SU-DHL-6 (cell line): ENCODE measurements at regions not wholly inside any gene's neighbourhood (a gene's known extent, or its start where the extent isn't known, plus 50 kb on each side); places are given as distances from the start of the nearest gene placed in this dataset.

Experiments
- H2AFZ ChIP-seq: fragments of 200-600 bp; sonication (generic); 2 replicates; pipeline ENCODE4 v1.6.1; 2014; ENCODE audit warnings: low read depth, mild to moderate bottlenecking, moderate library complexity, mixed read lengths, antibody characterized with exemption, low read length; ENCODE audit not compliant: severe bottlenecking
- H3F3A ChIP-seq: fragments of 200-600 bp; shearing (Covaris generic); 2 replicates; pipeline ENCODE4 v1.6.0; 2016; ENCODE audit warnings: antibody characterized with exemption, mild to moderate bottlenecking; ENCODE audit not compliant: insufficient read depth
- H3K27ac ChIP-seq: fragments of 200-600 bp; sonication (generic); 2 replicates; pipeline ENCODE4 v1.5.1; 2016; ENCODE audit warnings: low read depth, mild to moderate bottlenecking, low read length, moderate library complexity, mixed read lengths
- H3K27me3 ChIP-seq: fragments of 200-600 bp; sonication (generic), shearing (Covaris generic); 2 replicates; pipeline ENCODE4 v1.6.0; 2014; ENCODE audit warnings: mild to moderate bottlenecking, low read length
- H3K36me3 ChIP-seq: fragments of 200-600 bp; sonication (generic); 2 replicates; pipeline ENCODE4 v1.6.1; 2014; ENCODE audit warnings: mild to moderate bottlenecking, low read length, mixed read lengths
- H3K4me2 ChIP-seq: fragments of 300-600, 200-600 bp; shearing (Covaris generic), sonication (generic); 2 replicates; pipeline ENCODE4 v1.6.0; 2014; ENCODE audit warnings: low read length, low read depth, mild to moderate bottlenecking; ENCODE audit not compliant: poor library complexity, severe bottlenecking
- H3K4me3 ChIP-seq: fragments of 200-600 bp; sonication (generic); 2 replicates; pipeline ENCODE4 v1.5.1; 2014; ENCODE audit warnings: antibody characterized with exemption, low read length, mild to moderate bottlenecking, mixed read lengths; ENCODE audit not compliant: insufficient read depth, poor library complexity, severe bottlenecking
- H3K79me2 ChIP-seq: fragments of 200-600 bp; sonication (generic); 2 replicates; pipeline ENCODE4 v1.6.1; 2014; ENCODE audit warnings: mild to moderate bottlenecking, low read length, moderate library complexity; ENCODE audit not compliant: insufficient read depth
- H3K9ac ChIP-seq: fragments of 200-600 bp; sonication (generic); 2 replicates; pipeline ENCODE4 v1.7.0; 2014; ENCODE audit warnings: mild to moderate bottlenecking, low read length
- H3K9me2 ChIP-seq: fragments of 200-600 bp; sonication (generic); replicated peaks from 2 replicates; pipeline ENCODE4 v1.6.1; 2014; ENCODE audit warnings: low read length; ENCODE audit not compliant: insufficient read depth
- H3K9me3 ChIP-seq: fragments of 200-600 bp; sonication (generic); 2 replicates; pipeline ENCODE4 v1.6.1; 2014; ENCODE audit warnings: low read length, mixed read lengths; ENCODE audit not compliant: insufficient read depth
- H4K20me1 ChIP-seq: fragments of 200-600 bp; sonication (generic); 2 replicates; pipeline ENCODE4 v1.6.1; 2014; ENCODE audit warnings: low read depth, mild to moderate bottlenecking, antibody characterized with exemption, low read length, moderate library complexity, mixed read lengths
- EZH2phosphoT487 ChIP-seq: fragments of 200-600 bp; sonication (generic), shearing (Covaris generic); conservative IDR thresholded peaks from 2 replicates; pipeline ENCODE4 v1.6.1; 2018; ENCODE audit warnings: mild to moderate bottlenecking, antibody characterized with exemption, low read length, moderate library complexity, mixed read lengths
- TF ChIP-seq, protein P1 (sequence below): fragments of 200-600 bp; sonication (generic); IDR thresholded peaks from one replicate; pipeline ENCODE4 v1.5.1; 2017; ENCODE audit warnings: antibody characterized with exemption, mild to moderate bottlenecking, low read length, moderate library complexity; ENCODE audit not compliant: insufficient read depth, poor library complexity, severe bottlenecking

DNA sequence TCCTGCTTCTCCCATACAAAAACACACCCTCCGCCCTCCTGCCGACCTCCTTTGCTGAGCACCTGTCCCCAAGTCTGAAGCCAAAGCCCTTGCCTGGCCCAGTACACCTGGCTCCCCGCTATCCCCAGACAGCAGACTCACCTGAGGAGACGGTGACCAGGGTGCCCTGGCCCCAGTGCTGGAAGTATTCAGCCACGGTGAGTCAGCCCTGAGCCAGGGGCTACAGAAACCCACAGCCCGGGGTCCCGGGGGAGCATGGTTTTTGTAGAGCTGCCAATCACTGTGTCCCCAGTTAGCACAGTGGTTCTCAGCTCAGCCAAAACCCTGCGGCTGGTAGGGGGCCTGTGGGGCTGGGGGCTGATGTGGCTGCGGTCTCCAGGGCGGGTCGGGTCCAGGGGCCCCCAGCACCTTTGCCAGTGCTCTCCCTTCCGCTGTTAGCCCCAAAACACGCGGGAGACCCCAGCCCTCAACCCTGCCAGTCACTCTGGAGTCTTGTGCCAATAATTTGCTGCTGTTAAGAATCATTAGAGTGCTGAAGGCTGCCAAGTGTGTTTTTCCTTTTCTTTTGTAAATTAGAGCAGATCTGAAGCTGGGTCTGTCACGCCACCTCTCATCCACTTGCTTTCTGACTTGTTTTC is 339.0 kb downstream of the TMEM121 start:
- H3K4me2 ChIP-seq: no peak overlapping the region
- peaks cover 17% of the 10 kb centered on the region for H3K36me3 ChIP-seq
- H3K79me2 ChIP-seq: peaks cover 19% of the 10 kb centered on the region
- peaks cover 27% of the 10 kb centered on the region for H3F3A ChIP-seq
- no peaks in the 10 kb centered on the region for H3K9me3 ChIP-seq
- H4K20me1 ChIP-seq: no peaks in the 10 kb centered on the region
- no peak overlapping the region for H2AFZ ChIP-seq
- TF ChIP-seq EZH2phosphoT487: no peak
- TF ChIP-seq, protein P1, sequence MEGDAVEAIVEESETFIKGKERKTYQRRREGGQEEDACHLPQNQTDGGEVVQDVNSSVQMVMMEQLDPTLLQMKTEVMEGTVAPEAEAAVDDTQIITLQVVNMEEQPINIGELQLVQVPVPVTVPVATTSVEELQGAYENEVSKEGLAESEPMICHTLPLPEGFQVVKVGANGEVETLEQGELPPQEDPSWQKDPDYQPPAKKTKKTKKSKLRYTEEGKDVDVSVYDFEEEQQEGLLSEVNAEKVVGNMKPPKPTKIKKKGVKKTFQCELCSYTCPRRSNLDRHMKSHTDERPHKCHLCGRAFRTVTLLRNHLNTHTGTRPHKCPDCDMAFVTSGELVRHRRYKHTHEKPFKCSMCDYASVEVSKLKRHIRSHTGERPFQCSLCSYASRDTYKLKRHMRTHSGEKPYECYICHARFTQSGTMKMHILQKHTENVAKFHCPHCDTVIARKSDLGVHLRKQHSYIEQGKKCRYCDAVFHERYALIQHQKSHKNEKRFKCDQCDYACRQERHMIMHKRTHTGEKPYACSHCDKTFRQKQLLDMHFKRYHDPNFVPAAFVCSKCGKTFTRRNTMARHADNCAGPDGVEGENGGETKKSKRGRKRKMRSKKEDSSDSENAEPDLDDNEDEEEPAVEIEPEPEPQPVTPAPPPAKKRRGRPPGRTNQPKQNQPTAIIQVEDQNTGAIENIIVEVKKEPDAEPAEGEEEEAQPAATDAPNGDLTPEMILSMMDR: no peak
- no peak overlapping the region for H3K27ac ChIP-seq
- no peaks in the 10 kb centered on the region for H3K9me2 ChIP-seq
- H3K9ac ChIP-seq: no peak overlapping the region
- H3K4me3 ChIP-seq: no peak overlapping the region
- no peaks in the 10 kb centered on the region for H3K27me3 ChIP-seq

DNA sequence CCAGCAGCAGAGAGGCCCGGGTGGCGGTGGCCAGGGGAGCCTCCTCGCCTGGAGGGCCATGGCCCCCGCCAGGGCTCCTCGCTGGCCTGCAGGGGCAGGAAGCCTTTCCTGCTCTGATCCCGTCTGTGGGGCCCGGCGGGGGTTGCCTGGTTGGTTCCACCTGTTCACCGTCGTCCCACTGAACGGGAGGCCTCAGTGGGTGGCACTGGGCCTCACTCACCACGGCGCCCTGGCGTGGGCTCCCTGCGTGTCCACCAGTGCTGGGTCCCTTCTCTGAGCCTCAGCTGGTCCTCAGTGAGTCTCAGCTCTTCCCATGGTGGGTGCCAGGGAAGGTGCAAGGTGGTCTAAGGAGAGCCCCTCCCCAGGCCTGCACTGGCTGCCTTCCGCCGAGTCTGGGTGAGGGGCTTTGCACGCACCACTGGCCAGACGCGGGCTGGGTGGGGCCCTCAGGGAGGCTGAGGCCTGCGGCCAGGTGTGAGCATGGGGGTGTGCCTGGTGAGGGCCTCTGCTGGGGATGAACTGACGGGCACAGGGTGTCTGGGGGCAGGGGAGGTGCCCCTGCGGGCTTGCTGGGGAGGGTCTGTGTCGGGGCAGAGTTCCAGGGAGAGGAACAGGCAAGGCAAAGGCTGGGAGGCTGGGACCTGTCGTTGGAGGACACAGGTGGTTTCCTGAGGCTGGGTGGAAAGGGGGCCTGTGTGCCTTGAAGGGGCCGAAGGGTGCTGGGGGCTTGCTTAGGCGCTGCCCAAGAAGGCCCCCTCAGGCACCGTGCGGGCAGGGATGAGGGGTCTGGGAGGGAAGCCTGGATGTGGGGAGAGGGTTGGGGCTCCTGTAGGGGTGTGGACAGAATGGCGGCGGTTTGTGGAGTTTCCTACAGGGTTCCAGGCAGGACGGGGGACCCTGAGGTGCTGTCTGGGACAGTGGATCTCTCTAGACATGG is 339.8 kb downstream of the TMEM121 start:
- Histone ChIP-seq H3F3A (peaks cover 19% of the 10 kb centered on the region), H3K79me2 (peaks cover 11% of the 10 kb centered on the region), H3K9ac (no peak overlapping the region), H3K9me3 (no peaks in the 10 kb centered on the region), H3K36me3 (peaks cover 9% of the 10 kb centered on the region), H3K27ac (no peak overlapping the region), H2AFZ (no peak overlapping the region), H3K9me2 (no peaks in the 10 kb centered on the region), H3K27me3 (no peaks in the 10 kb centered on the region), H3K4me2 (no peak overlapping the region), H3K4me3 (no peak overlapping the region), H4K20me1 (no peaks in the 10 kb centered on the region)
- no peak for TF ChIP-seq EZH2phosphoT487
- TF ChIP-seq, protein P1: no peak

DNA sequence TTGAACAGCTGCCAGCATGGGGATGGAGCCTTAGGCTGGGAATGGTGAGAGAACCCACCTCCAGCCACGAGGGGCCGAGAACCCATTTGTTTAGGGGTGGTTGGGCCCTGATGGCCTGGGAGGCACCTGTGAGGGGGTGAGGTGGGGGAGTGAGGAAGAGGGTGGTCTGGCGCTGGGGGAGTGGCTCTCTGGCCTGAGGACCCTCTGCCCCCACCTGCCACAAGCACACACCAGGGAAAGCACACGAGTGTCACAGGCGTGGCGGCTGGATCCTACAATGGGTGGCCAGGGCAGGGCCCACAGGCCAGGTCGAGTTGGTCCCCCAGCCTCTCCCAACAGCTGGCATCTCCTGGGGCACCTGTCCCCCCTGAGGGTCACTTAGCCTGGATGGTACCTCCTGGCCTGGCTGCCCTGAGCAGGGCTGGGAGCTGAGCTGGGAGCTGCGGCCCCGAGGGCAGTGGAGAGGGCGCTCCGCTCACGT is 340.5 kb downstream of the TMEM121 start:
- TF ChIP-seq, protein P1: no peak
- TF ChIP-seq EZH2phosphoT487: no peak
- H2AFZ ChIP-seq: no peak overlapping the region

More for the DNA sequence above, 340.5 kb downstream of the TMEM121 start:
- 0 out of 2 replicates have a peak, but pooled peaks cover 5% of the 10 kb centered on the region for H3K79me2 ChIP-seq
- H3K9me2 ChIP-seq: no peaks in the 10 kb centered on the region
- no peak overlapping the region for H3K4me2 ChIP-seq
- no peak overlapping the region for H3K9ac ChIP-seq
- H3K4me3 ChIP-seq: no peak overlapping the region
- peaks cover 3% of the 10 kb centered on the region; the same call in 1 of the 2 replicates for H3K36me3 ChIP-seq
- H4K20me1 ChIP-seq: no peaks in the 10 kb centered on the region
- no peaks in the 10 kb centered on the region for H3K27me3 ChIP-seq
- peaks cover 12% of the 10 kb centered on the region for H3F3A ChIP-seq
- H3K9me3 ChIP-seq: no peaks in the 10 kb centered on the region
- no peak overlapping the region for H3K27ac ChIP-seq
